Ascending aorta (tissue), 2 donors: ENCODE measurements at regions not wholly inside any gene's neighbourhood (a gene's known extent, or its start where the extent isn't known, plus 50 kb on each side); places are given as distances from the start of the nearest gene placed in this dataset.

Experiments
- DNase-seq, 2 donors: peaks; one replicate each; pipeline ENCODE4 v3.0.0-alpha.2; 2019; ENCODE audit warnings: low spot score in 2 of 2
- H3K27ac ChIP-seq, 2 donors: fragments of 200-600 bp; sonication (generic); one replicate each; pipeline ENCODE4 v1.5.1; 2016 to 2017; ENCODE audit warnings: mild to moderate bottlenecking in 1 of 2
- H3K27me3 ChIP-seq: fragments of 200-600 bp; sonication (generic); one replicate; pipeline ENCODE4 v1.5.1; 2017
- H3K36me3 ChIP-seq, 2 donors: fragments of 200-600 bp; sonication (generic); one replicate each; pipeline ENCODE4 v1.5.1; 2016
- H3K4me1 ChIP-seq, 2 donors: fragments of 200-600 bp; sonication (generic); one replicate each; pipeline ENCODE4 v1.5.1; 2016 to 2017; ENCODE audit warnings: mild to moderate bottlenecking in 1 of 2
- H3K4me3 ChIP-seq, 2 donors: fragments of 200-600 bp; sonication (generic); one replicate each; pipeline ENCODE4 v1.5.1; 2016 to 2017; ENCODE audit warnings: mild to moderate bottlenecking in 1 of 2
- H3K9me3 ChIP-seq, 2 donors: fragments of 200-600 bp; sonication (generic); one replicate each; pipeline ENCODE4 v1.5.1; 2016
- CTCF ChIP-seq, 3 experiments: fragments of 200-600 bp in 2 of 3; fragments of 450-650 bp in 1 of 3; sonication (generic) in 2 of 3; IDR thresholded peaks; one replicate each; pipeline ENCODE4 v1.5.1; 2016 to 2019; ENCODE audit warnings: antibody characterized with exemption in 3 of 3, mild to moderate bottlenecking in 1 of 3, moderate library complexity in 1 of 3
- intact Hi-C: fragments of 100-400 bp; cut with DNase I; formaldehyde crosslinking; loops from one replicate; pipeline ENCODE4 v1.15.1; 2023

GRCh38 chr6:54017877-54018276 is 93.4 kb upstream of the MLIP start:
- intact Hi-C loops, result no loop called here
- TF ChIP-seq CTCF (IDR thresholded peaks at IDR 0.05), result no peak
- no peaks in the 10 kb centered on the region for H3K27me3 ChIP-seq
- DNase-seq, result no peak
- H3K9me3 ChIP-seq, result no peaks in the 10 kb centered on the region
- no peaks in the 10 kb centered on the region for H3K4me1 ChIP-seq
- H3K4me3 ChIP-seq, result no peak overlapping the region
- no peaks in the 10 kb centered on the region for H3K36me3 ChIP-seq
- no peak overlapping the region for H3K27ac ChIP-seq

GRCh38 chr6:54018722-54019121 is 92.5 kb upstream of the MLIP start:
- H3K36me3 ChIP-seq, result no peaks in the 10 kb centered on the region
- H3K27ac ChIP-seq, result no peak overlapping the region
- no peak for DNase-seq
- H3K9me3 ChIP-seq, result no peaks in the 10 kb centered on the region
- intact Hi-C loops, result no loop called here
- H3K4me3 ChIP-seq, result no peak overlapping the region
- no peak for TF ChIP-seq CTCF (IDR thresholded peaks at IDR 0.05)
- H3K27me3 ChIP-seq, result no peaks in the 10 kb centered on the region
- H3K4me1 ChIP-seq, result no peaks in the 10 kb centered on the region

- no peak for TF ChIP-seq CTCF (IDR thresholded peaks at IDR 0.05)
Observed at GRCh38 chr6:54019860-54020259, 91.4 kb upstream of the MLIP start.

GRCh38 chr6:54020334-54020733 is 90.9 kb upstream of the MLIP start:
- Histone ChIP-seq H3K4me3 (no peak overlapping the region), H3K36me3 (no peaks in the 10 kb centered on the region), H3K9me3 (no peaks in the 10 kb centered on the region), H3K27ac (no peak overlapping the region), H3K4me1 (no peaks in the 10 kb centered on the region), H3K27me3 (no peaks in the 10 kb centered on the region)
- intact Hi-C loops, result no loop called here
- no peak for TF ChIP-seq CTCF (IDR thresholded peaks at IDR 0.05)
- DNase-seq, result no peak

More at GRCh38 chr6:54019860-54020259, 91.4 kb upstream of the MLIP start:
- Histone ChIP-seq H3K4me1 (no peaks in the 10 kb centered on the region), H3K27ac (no peak overlapping the region), H3K9me3 (no peaks in the 10 kb centered on the region), H3K36me3 (no peaks in the 10 kb centered on the region), H3K27me3 (no peaks in the 10 kb centered on the region), H3K4me3 (no peak overlapping the region)
- intact Hi-C loops, result no loop called here
- DNase-seq, result no peak

- Histone ChIP-seq H3K27ac (no peak overlapping the region), H3K9me3 (no peaks in the 10 kb centered on the region), H3K36me3 (no peaks in the 10 kb centered on the region), H3K4me1 (no peaks in the 10 kb centered on the region), H3K27me3 (no peaks in the 10 kb centered on the region), H3K4me3 (no peak overlapping the region)
- no peak for TF ChIP-seq CTCF (IDR thresholded peaks at IDR 0.05)
- no peak for DNase-seq
- intact Hi-C loops, result no loop called here
Observed at GRCh38 chr6:54026652-54027400, 84.4 kb upstream of the MLIP start.

GRCh38 chr6:54028170-54028569 is 83.1 kb upstream of the MLIP start:
- intact Hi-C loops, result no loop called here
- H3K27ac ChIP-seq, result no peak overlapping the region
- H3K9me3 ChIP-seq, result no peaks in the 10 kb centered on the region
- no peaks in the 10 kb centered on the region for H3K27me3 ChIP-seq
- no peak for DNase-seq
- H3K36me3 ChIP-seq, result no peaks in the 10 kb centered on the region
- TF ChIP-seq CTCF (IDR thresholded peaks at IDR 0.05), result no peak
- H3K4me3 ChIP-seq, result no peak overlapping the region
- no peaks in the 10 kb centered on the region for H3K4me1 ChIP-seq
